Brain microvascular endothelial cell (primary cell): ENCODE measurements at regions not wholly inside any gene's neighbourhood (a gene's known extent, or its start where the extent isn't known, plus 50 kb on each side); places are given as distances from the start of the nearest gene placed in this dataset.

ENCODE experiments used
- DNase-seq: peaks from one replicate; pipeline ENCODE4 v3.0.0-alpha.2; 2020
- H3K27ac ChIP-seq: fragments of 250-450 bp; sonication (Bioruptor Pico); 2 replicates; pipeline ENCODE4 v1.5.1; 2020; ENCODE audit warnings: mild to moderate bottlenecking, moderate library complexity
- H3K27me3 ChIP-seq: fragments of 250-450 bp; sonication (Bioruptor Pico); replicated peaks from 2 replicates; pipeline ENCODE4 v1.5.1; 2020; ENCODE audit warnings: mild to moderate bottlenecking
- H3K36me3 ChIP-seq: fragments of 250-450 bp; sonication (Bioruptor Pico); replicated peaks from 2 replicates; pipeline ENCODE4 v1.5.1; 2020; ENCODE audit warnings: mild to moderate bottlenecking
- H3K4me3 ChIP-seq: 2 replicates; pipeline ENCODE4 v1.5.1; 2011; ENCODE audit warnings: low read depth, mild to moderate bottlenecking, control low read depth, low read length, moderate library complexity
- in situ Hi-C: cut with HindIII; loops from 2 replicates; pipeline ENCODE4 v1.10.0; 2017; ENCODE audit warnings: low sequenced_read_pairs, low pct_ligation_motif_present
- TF ChIP-seq, protein P1 (sequence below): IDR thresholded peaks from 2 replicates; pipeline ENCODE4 v1.5.1; 2011; ENCODE audit warnings: low read depth, mild to moderate bottlenecking, moderate library complexity, low read length, control low read depth, inconsistent platforms; ENCODE audit errors: missing control alignments

GRCh38 chr11:45597097-45597496, 68.3 kb downstream of the CHST1 start:
- no peaks in the 10 kb centered on the region for H3K36me3 ChIP-seq
- no peaks in the 10 kb centered on the region for H3K27me3 ChIP-seq
- TF ChIP-seq, protein P1, sequence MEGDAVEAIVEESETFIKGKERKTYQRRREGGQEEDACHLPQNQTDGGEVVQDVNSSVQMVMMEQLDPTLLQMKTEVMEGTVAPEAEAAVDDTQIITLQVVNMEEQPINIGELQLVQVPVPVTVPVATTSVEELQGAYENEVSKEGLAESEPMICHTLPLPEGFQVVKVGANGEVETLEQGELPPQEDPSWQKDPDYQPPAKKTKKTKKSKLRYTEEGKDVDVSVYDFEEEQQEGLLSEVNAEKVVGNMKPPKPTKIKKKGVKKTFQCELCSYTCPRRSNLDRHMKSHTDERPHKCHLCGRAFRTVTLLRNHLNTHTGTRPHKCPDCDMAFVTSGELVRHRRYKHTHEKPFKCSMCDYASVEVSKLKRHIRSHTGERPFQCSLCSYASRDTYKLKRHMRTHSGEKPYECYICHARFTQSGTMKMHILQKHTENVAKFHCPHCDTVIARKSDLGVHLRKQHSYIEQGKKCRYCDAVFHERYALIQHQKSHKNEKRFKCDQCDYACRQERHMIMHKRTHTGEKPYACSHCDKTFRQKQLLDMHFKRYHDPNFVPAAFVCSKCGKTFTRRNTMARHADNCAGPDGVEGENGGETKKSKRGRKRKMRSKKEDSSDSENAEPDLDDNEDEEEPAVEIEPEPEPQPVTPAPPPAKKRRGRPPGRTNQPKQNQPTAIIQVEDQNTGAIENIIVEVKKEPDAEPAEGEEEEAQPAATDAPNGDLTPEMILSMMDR = no peak
- H3K27ac ChIP-seq = no peak overlapping the region
- H3K4me3 ChIP-seq = no peak overlapping the region
- in situ Hi-C loops = no loop called here
- DNase-seq = no peak

GRCh38 chr11:45596571-45596970, 68.9 kb downstream of the CHST1 start:
- in situ Hi-C loops = no loop called here
- no peak for DNase-seq
- Histone ChIP-seq H3K4me3 (no peak overlapping the region), H3K27ac (no peak overlapping the region), H3K27me3 (no peaks in the 10 kb centered on the region), H3K36me3 (no peaks in the 10 kb centered on the region)
- TF ChIP-seq, protein P1 = no peak

DNA sequence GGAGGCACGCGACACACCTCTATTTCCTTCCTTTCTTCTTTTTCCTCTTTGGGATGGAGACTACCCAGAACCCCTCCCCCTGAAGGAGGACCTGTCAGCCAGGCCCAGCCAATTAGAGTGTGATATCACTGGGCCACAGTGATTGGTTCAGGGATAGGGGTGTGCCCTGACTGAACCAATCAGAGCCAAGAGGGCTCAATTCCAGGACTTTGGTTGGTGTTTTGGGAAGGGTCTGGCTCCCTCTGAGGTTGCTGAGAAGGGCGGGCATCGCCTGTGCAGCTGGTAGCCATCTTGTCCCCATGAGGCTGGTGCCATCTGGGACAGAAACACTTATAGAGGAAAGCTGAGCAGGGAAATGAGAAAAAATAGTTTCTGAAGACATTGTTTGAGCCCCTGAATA, 71.4 kb downstream of the CHST1 start:
- no peak overlapping the region for H3K4me3 ChIP-seq
- no peak overlapping the region for H3K27ac ChIP-seq
- TF ChIP-seq, protein P1 = no peak
- no peaks in the 10 kb centered on the region for H3K27me3 ChIP-seq
- in situ Hi-C loops = no loop called here
- no peaks in the 10 kb centered on the region for H3K36me3 ChIP-seq
- no peak for DNase-seq

GRCh38 chr11:45592636-45593035, 72.8 kb downstream of the CHST1 start:
- H3K36me3 ChIP-seq = no peaks in the 10 kb centered on the region
- no peak overlapping the region for H3K27ac ChIP-seq
- in situ Hi-C loops = no loop called here
- H3K27me3 ChIP-seq = no peaks in the 10 kb centered on the region
- TF ChIP-seq, protein P1 = no peak
- DNase-seq = no peak
- no peak overlapping the region for H3K4me3 ChIP-seq

GRCh38 chr11:45590743-45591142, 74.7 kb downstream of the CHST1 start:
- DNase-seq = no peak
- Histone ChIP-seq H3K4me3 (no peak overlapping the region), H3K36me3 (no peaks in the 10 kb centered on the region), H3K27ac (no peak overlapping the region), H3K27me3 (no peaks in the 10 kb centered on the region)
- TF ChIP-seq, protein P1 = no peak
- in situ Hi-C loops = no loop called here

DNA sequence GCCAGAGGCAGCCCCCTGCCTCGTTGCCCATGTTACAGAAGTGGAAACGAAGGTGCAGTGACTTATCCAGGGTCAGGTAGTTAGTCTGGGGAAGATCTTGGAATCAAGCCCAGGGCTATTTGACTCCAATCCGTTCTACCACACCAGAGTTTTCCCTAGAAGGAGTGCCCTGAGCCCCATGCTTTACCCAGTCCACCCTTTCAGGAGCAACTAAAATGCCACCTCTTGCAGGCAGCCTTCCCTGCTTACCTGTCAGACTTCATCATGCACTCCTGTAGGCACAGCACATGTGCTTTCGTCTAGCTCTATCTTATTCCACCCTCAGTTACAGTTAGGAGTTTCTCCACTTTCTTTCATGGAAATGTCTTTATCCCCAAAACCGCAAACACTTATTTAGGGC, 80.2 kb downstream of the CHST1 start:
- in situ Hi-C loops = no loop called here
- H3K27ac ChIP-seq = no peak overlapping the region
- DNase-seq = no peak
- TF ChIP-seq, protein P1 = no peak
- H3K4me3 ChIP-seq = no peak overlapping the region
- no peaks in the 10 kb centered on the region for H3K36me3 ChIP-seq
- no peaks in the 10 kb centered on the region for H3K27me3 ChIP-seq
